ENCODE measurements at regions not wholly inside any gene's neighbourhood (a gene's known extent, or its start where the extent isn't known, plus 50 kb on each side); places are given as distances from the start of the nearest gene placed in this dataset.

GRCh38 chr6:48678390-48678789 lies 567.4 kb upstream of the PTCHD4 start:
- Histone ChIP-seq H3K9ac (ENCODE audit: low read length) (no peak overlapping the region), H3K27me3 (ENCODE audit: insufficient read depth, low read length) (no peaks in the 10 kb centered on the region), H3K4me1 (ENCODE audit: control insufficient read depth in 1 of 2, insufficient read depth in 2 of 2, low read length in 2 of 2) (no peaks in the 10 kb centered on the region), H3K9me2 (ENCODE audit: insufficient read depth) (no peaks in the 10 kb centered on the region), H3K79me2 (ENCODE audit: insufficient read depth, low read length) (no peaks in the 10 kb centered on the region), H2AFZ (ENCODE audit: low read depth, low read length, poor library complexity, severe bottlenecking) (no peak overlapping the region), H3K9me3 (ENCODE audit: control insufficient read depth in 1 of 2, insufficient read depth in 1 of 2, low read depth in 1 of 2, low read length in 2 of 2) (no peaks in the 10 kb centered on the region), H3K4me3 (replicated peaks in 1 of 2; ENCODE audit: low read depth in 1 of 2, low read length in 2 of 2) (no peak overlapping the region), H4K20me1 (ENCODE audit: insufficient read depth) (no peaks in the 10 kb centered on the region), H3K27ac (ENCODE audit: low read depth, low read length) (no peak overlapping the region), H3K36me3 (ENCODE audit: control insufficient read depth in 1 of 2, insufficient read depth in 2 of 2, low read length in 2 of 2) (no peaks in the 10 kb centered on the region), H3K4me2 (ENCODE audit: low read length) (no peak overlapping the region)
- no TSS peak for BruUV-seq (replicated peaks)
- no peak for TF ChIP-seq JUND (IDR thresholded peaks at IDR 0.05)
- no peak for TF ChIP-seq SRF (IDR thresholded peaks at IDR 0.05; ENCODE audit: low read depth)
- TF ChIP-seq ZFX (IDR thresholded peaks at IDR 0.05), result no peak
- TF ChIP-seq SP1 (IDR thresholded peaks at IDR 0.05; ENCODE audit: low read depth), result no peak
- no peak for TF ChIP-seq ELF1 (IDR thresholded peaks at IDR 0.05; ENCODE audit: borderline replicate concordance, low read depth)
- TF ChIP-seq EGR1 (IDR thresholded peaks at IDR 0.05; ENCODE audit: low read depth), result no peak
- TF ChIP-seq ZNF274 (IDR thresholded peaks at IDR 0.05; ENCODE audit: low read depth, low read length), result no peak
- no peak for TF ChIP-seq MAX (IDR thresholded peaks at IDR 0.05)
- TF ChIP-seq POLR2A (IDR thresholded peaks at IDR 0.05; ENCODE audit: borderline replicate concordance, extremely low read depth, insufficient read depth, insufficient read length), result no peak
- TF ChIP-seq TCF7L2 (IDR thresholded peaks at IDR 0.05; ENCODE audit: borderline replicate concordance, extremely low read depth, insufficient read depth, insufficient read length), result no peak
- TF ChIP-seq EZH2 (IDR thresholded peaks at IDR 0.05), result no peak
- TF ChIP-seq SIN3A (IDR thresholded peaks at IDR 0.05; ENCODE audit: low read depth), result no peak
- no peak for TF ChIP-seq POLR2AphosphoS5 (IDR thresholded peaks at IDR 0.05; ENCODE audit: low read depth, low read length)
- TF ChIP-seq REST (IDR thresholded peaks at IDR 0.05; ENCODE audit: low read depth), result no peak
- no peak for TF ChIP-seq EZH2phosphoT487 (IDR thresholded peaks at IDR 0.05; ENCODE audit: borderline replicate concordance)
- no peak for TF ChIP-seq FOSL1 (IDR thresholded peaks at IDR 0.05; ENCODE audit: low read depth)
- no peak for TF ChIP-seq CBX3 (IDR thresholded peaks at IDR 0.05; ENCODE audit: low read depth)
- no peak for TF ChIP-seq CEBPB (IDR thresholded peaks at IDR 0.05; ENCODE audit: low read depth)
- TF ChIP-seq YY1 (IDR thresholded peaks at IDR 0.05; ENCODE audit: extremely low read depth, insufficient replicate concordance, low read depth, low read length), result no peak
- no peak for TF ChIP-seq ZBTB33 (IDR thresholded peaks at IDR 0.05; ENCODE audit: extremely low read depth, insufficient replicate concordance, low read length)
- no peak for ATAC-seq
- POLR2A ChIA-PET, result no interaction called here
- DNase-seq (ENCODE audit: low read depth, low spot score), result no peak
- RAD21 ChIA-PET (ENCODE audit: low non-redundant PET in 1 of 2, low total read pairs in 2 of 2, uncharacterized antibody in 2 of 2, unreplicated experiment in 2 of 2), result no interaction called here
- intact Hi-C loops (cut with micrococcal nuclease), result no loop called here
- CTCF ChIA-PET, result no interaction called here
